Hematopoietic multipotent progenitor cell treated with erythropoietin and hydrocortisone succinate and interleukin-3 and kit ligand, for 15 days (in vitro differentiated cells): ENCODE measurements at regions not wholly inside any gene's neighbourhood (a gene's known extent, or its start where the extent isn't known, plus 50 kb on each side); places are given as distances from the start of the nearest gene placed in this dataset.

Source experiments
- DNase-seq: peaks from one replicate; pipeline ENCODE4 v3.0.0-alpha.2; 2015; ENCODE audit warnings: low spot score

DNA sequence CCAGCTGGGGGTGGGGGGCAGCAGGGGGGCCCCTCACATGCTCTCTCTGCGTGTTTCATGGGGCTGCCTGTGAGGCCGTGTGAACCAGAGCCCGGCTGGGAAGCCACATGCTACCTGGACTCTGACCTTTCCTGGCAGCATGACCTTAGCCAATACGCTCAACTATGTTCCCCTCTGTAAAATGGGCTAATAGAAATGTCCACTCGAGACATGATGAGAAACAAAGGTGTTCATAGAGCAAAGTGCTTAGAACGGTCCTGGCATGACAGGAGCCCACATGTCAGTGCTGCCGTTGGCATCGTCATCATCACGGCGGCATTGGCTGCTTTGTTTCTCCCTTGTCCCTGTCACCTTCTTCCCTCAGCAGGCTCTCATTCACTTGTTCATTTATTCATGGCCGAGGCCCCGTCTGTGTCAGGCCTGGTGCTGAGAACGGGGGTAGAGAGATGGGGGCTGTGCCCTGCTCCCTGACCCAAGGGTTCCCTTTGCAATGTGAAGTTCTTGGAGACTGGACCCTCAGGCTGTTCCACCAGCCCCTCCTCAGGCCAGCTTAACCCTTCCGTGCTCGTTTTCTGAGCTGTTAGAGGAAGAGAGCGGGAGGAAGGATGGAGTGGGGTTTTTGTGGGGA, 291.4 kb downstream of the SEC14L1 start:
- DNase-seq: no peak

DNA sequence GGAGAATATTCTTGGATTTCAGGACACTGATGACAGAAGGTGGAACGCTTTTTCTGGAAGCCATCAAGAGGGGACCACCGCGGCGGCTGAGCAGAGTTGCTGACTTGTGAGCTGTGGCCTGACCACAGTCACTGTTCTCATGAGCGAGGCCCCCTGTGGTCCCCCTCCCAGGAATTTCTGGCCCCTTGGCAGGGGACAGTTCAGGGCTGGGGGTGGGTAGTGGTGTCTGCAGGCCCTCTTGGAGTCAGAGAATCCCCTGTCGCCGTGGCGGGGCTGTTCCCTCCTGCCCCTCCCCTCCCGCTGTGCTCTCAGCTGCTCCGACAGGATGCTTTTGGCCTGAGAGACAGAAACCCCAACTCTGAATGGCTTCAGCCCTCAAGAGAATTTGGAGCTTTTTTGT, 292.0 kb downstream of the SEC14L1 start:
- no peak for DNase-seq

- no peak for DNase-seq
Observed at GRCh38 chr17:77433385-77434135, 292.8 kb downstream of the SEC14L1 start.

- DNase-seq: no peak
Observed at GRCh38 chr17:77434136-77435114, 293.7 kb downstream of the SEC14L1 start.

- no peak for DNase-seq
Observed at GRCh38 chr17:77435272-77436057, 294.7 kb downstream of the SEC14L1 start.

- DNase-seq: no peak
Observed at GRCh38 chr17:77436058-77436442, 295.3 kb downstream of the SEC14L1 start.

DNA sequence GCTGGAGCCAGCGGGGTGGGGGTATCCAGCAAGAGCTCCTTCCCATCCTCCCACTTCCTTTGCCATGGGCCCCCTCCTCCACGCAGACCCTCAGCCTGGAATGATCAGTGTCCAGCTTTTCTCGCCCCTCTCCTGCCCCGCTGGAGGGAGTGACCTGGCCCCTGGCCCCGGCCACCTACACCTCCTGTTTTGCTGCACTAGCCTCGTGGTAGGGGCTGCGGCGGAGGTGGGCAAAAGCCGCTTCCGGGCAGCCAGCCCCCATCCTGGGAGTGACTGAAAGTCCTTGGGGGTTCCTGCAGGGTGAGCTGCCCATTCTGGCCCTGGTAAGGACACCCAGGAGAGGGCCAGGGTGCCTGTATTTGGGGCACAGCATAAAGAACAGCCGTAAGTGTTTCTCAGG, 295.7 kb downstream of the SEC14L1 start:
- no peak for DNase-seq

DNA sequence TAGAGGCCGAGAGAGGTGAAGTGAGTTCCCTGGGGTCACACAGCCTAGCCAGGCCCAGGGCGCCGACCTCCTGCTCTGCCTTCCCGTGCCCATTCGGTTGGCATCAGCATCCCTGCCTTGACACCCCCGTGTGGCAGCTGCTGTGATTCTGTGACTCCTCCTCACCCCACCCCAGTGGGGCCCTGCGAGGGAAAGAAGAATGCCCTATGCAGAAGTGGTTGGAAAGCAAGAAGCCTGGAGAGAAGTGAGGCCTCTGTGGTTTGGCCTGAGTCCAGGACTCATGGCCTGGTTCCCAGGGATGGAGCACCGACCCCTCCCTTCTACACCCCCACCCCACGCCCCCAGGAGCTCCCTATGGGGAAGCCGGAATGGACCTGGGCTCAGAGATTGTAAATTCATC, 296.2 kb downstream of the SEC14L1 start:
- no peak for DNase-seq

- DNase-seq: no peak
Observed at GRCh38 chr17:77437747-77438146, 297.0 kb downstream of the SEC14L1 start.

DNA sequence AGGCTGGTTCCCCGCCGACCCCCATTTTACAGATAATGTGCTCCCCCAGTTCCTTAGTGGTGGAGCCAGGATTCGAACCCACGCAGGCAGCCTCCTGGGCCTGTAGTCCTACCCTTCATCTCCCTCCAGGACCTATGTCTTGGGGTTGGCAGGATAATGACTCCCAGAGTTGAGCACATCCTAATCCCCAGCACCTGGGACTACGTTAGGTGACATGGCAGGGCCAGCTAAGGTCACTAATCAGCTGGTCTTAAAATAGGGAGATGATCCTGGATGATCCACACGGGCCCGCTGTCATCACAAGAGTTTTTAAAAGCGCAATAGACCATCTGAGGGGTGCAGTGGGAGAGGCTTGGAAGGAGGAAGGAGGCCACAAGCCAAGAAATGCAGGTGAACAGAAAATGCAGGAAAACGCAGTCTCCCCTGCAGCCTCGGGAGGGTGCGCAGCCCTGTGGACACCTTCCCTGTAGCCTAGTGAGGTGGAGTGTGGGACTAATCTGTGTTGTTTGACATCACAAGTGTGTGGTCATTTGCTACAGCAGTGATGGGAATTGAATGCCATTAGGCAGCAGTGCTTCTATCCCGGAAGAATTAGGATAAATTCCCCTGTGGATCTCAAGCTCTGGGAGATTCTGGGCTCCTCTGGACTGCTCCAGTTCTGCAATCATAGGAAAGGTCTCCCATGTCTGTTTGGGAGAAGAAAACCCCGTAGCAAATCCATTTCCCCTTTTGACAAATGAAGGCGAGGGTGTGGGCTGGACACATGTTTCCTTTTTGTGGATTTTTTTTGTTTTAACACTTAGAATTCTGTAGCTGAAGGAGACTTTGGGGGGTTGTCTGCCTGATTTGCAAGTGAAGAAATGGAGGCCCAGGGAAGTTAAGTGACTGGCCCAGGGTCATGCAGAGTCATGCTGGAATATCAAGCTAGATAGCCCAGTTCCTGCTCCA, 297.7 kb downstream of the SEC14L1 start:
- DNase-seq: no peak

GRCh38 chr17:77439189-77440018, 298.6 kb downstream of the SEC14L1 start:
- DNase-seq: no peak

- DNase-seq: no peak
Observed at GRCh38 chr17:77440560-77440981, 299.8 kb downstream of the SEC14L1 start.

DNA sequence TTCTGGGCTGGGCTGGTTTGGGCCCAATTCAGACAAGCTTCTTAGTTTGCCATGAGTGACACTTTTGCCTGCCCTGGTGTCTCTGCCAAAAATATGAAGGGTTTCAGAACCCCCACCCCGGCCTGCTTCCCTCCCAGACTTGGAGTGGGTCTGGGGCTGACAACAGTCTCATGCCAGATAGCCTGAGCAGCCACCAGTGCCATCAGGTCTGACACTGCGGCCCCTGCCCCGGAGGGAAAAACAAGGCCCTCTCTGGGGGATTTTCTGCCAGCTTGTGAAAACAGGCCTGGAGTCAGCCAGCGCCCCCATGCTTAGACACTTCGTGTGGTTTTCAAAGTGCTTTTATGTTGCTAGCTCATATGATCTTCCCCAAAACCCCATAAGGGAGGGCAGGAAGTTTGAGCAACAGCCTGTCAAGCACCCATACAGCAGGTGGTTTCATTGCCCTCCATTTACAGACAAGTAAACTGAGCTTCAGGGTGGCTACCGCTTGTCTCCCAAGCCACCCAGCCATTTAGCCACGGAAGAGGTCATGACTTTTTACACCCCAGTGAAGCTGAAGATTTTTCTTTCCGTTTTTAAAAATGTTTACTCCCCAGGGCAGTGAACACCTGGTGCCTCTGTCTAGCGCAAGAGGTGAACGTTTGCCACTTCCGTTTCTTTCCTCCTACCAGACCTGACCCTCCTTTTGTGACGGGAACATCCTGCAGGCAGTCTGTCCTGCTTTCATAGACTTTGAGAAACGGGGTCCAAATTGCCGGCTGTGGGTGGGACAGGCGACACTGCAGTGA, 300.6 kb downstream of the SEC14L1 start:
- DNase-seq: no peak

DNA sequence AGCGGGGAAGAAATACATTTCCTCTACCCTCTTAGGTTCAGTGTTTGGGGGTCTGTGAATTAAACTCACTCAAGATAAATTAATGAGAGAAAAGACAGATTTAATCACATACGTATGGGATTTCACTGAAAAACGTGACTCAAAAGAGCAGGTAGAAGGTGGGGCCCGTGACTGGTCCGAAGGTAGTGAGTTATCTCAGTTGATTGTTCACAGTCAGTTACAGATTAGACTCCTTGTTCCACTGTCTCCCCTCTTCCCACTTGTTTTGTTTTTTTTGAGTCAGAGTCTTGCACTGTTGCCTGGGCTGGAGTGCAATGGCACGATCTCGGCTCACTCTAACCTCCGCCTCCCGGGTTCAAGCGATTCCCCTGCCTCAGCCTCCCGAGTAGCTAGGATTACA, 301.2 kb downstream of the SEC14L1 start:
- no peak for DNase-seq

DNA sequence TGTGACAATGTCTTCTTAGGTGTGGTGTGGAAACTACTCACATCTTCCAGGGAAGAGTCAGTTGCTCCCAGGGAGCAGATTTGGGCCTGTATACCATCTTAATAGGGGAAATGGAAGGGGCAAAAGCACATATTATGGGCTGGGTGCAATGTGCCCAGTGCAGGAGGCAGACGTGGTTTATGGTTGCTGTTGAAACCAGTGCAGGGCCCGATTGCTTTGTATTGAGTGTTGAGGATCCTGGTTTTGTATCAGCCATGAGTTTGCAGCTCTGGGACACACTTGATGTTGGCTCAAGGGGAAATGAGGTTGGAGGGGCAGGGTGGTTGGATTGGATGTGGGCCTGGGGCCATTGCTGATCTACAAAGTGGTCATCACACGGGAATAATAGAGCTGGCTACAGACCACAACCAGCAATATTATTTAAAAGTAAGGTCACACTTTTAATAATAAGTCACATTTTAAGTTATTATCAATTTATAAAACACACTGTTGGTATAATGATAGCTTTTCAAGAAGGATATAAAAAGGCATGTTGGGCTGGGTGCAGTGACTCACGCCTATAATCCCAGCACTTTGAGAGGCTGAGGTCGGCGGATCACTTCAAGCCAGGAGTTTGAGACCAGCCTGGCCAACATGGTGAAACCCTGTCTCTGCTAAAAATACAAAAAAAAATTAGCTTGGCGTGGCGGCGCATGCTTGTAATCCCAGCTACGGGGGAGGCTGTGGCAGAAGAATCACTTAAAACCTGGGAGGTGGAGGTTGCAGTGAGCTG, 302.4 kb downstream of the SEC14L1 start:
- no peak for DNase-seq

- no peak for DNase-seq
Observed at GRCh38 chr17:77443748-77444260, 303.0 kb downstream of the SEC14L1 start.

- no peak for DNase-seq
Observed at GRCh38 chr17:77444628-77444983, 303.8 kb downstream of the SEC14L1 start.
